GM23338 (cell line): ENCODE measurements at regions not wholly inside any gene's neighbourhood (a gene's known extent, or its start where the extent isn't known, plus 50 kb on each side); places are given as distances from the start of the nearest gene placed in this dataset.

Source experiments
- ATAC-seq: fragments of 200-7000 bp; cut with Tn5 transposase; 3 replicates; pipeline ENCODE4 v1.9.1; 2020
- DNase-seq: peaks from one replicate; pipeline ENCODE4 v3.0.0-alpha.2; 2015; ENCODE audit warnings: low spot score
- H2AFZ ChIP-seq: fragments of 200-600 bp; sonication (generic); 2 replicates; pipeline ENCODE4 v1.8.0; 2016; ENCODE audit warnings: antibody characterized with exemption, mild to moderate bottlenecking, moderate library complexity
- H3F3A ChIP-seq: fragments of 200-600 bp; sonication (generic); replicated peaks from 2 replicates; pipeline ENCODE4 v1.8.0; 2017; ENCODE audit warnings: antibody characterized with exemption, mixed run types, low read depth
- H3K27ac ChIP-seq: fragments of 200-600 bp; sonication (generic); 2 replicates; pipeline ENCODE4 v1.6.1; 2016; ENCODE audit warnings: low read depth
- H3K27me3 ChIP-seq: fragments of 200-600 bp; sonication (generic); 2 replicates; pipeline ENCODE4 v1.8.0; 2016; ENCODE audit warnings: mild to moderate bottlenecking, mixed run types, moderate library complexity; ENCODE audit not compliant: insufficient read depth
- H3K36me3 ChIP-seq: fragments of 200-600 bp; sonication (generic); 2 replicates; pipeline ENCODE4 v1.8.0; 2016; ENCODE audit warnings: mild to moderate bottlenecking; ENCODE audit not compliant: insufficient read depth
- H3K4me1 ChIP-seq: fragments of 200-600 bp; sonication (generic); 2 replicates; pipeline ENCODE4 v1.8.0; 2016; ENCODE audit warnings: mild to moderate bottlenecking, moderate library complexity; ENCODE audit not compliant: insufficient read depth
- H3K4me2 ChIP-seq: fragments of 200-600 bp; sonication (generic); 2 replicates; pipeline ENCODE4 v1.7.1; 2017; ENCODE audit warnings: mixed run types
- H3K4me3 ChIP-seq: fragments of 200-600 bp; sonication (generic); 2 replicates; pipeline ENCODE4 v1.6.1; 2016; ENCODE audit warnings: mixed run types
- H3K79me2 ChIP-seq: fragments of 200-600 bp; sonication (generic); replicated peaks from 2 replicates; pipeline ENCODE4 v1.8.0; 2017; ENCODE audit warnings: mild to moderate bottlenecking; ENCODE audit not compliant: insufficient read depth
- H3K9me2 ChIP-seq: fragments of 200-600 bp; sonication (generic); 2 replicates; pipeline ENCODE4 v1.8.0; 2017; ENCODE audit not compliant: insufficient read depth
- H4K20me1 ChIP-seq: fragments of 200-600 bp; sonication (generic); replicated peaks from 2 replicates; pipeline ENCODE4 v1.8.0; 2017; ENCODE audit warnings: mild to moderate bottlenecking; ENCODE audit not compliant: insufficient read depth
- H3K27ac Mint-ChIP-seq: 2 replicates; pipeline ENCODE4 v1.8.0; 2020; ENCODE audit warnings: inconsistent platforms, mild to moderate bottlenecking, moderate library complexity, mixed read lengths
- H3K27me3 Mint-ChIP-seq: 3 replicates; pipeline ENCODE4 v1.8.0; 2022; ENCODE audit warnings: low read depth, mild to moderate bottlenecking, moderate library complexity, mixed read lengths, inconsistent platforms; ENCODE audit not compliant: insufficient read depth, poor library complexity
- H3K36me3 Mint-ChIP-seq: 3 replicates; pipeline ENCODE4 v1.8.0; 2021; ENCODE audit warnings: low read depth, mild to moderate bottlenecking, inconsistent platforms, moderate library complexity, mixed read lengths
- H3K4me1 Mint-ChIP-seq: 3 replicates; pipeline ENCODE4 v1.8.0; 2020; ENCODE audit warnings: mild to moderate bottlenecking, inconsistent platforms, mixed read lengths
- H3K4me3 Mint-ChIP-seq: 3 replicates; pipeline ENCODE4 v1.8.0; 2021; ENCODE audit warnings: moderate library complexity, mild to moderate bottlenecking, inconsistent platforms, mixed read lengths
- H3K9me3 Mint-ChIP-seq: 3 replicates; pipeline ENCODE4 v1.8.0; 2020; ENCODE audit warnings: moderate library complexity, mild to moderate bottlenecking, inconsistent platforms, mixed read lengths
- CREB1 ChIP-seq: fragments of 250-450 bp; sonication (Bioruptor Pico); IDR thresholded peaks from 2 replicates; pipeline ENCODE4 v1.5.0; 2020; ENCODE audit warnings: low read depth, mild to moderate bottlenecking, moderate library complexity
- CTCF ChIP-seq, 2 experiments: fragments of 200-600 bp in 1 of 2; sonication (generic) in 1 of 2; conservative IDR thresholded peaks; 2 replicates each; pipeline versions ENCODE4 v1.5.1 to v1.6.1; 2016 to 2017; ENCODE audit warnings: antibody characterized with exemption in 2 of 2, low read depth in 2 of 2, mild to moderate bottlenecking in 2 of 2, moderate library complexity in 1 of 2
- ETS1 ChIP-seq: IDR thresholded peaks from 2 replicates; pipeline ENCODE4 v1.6.1; 2016; ENCODE audit warnings: antibody characterized with exemption
- EZH2 ChIP-seq: fragments of 200-600 bp; sonication (generic); IDR thresholded peaks from one replicate; pipeline ENCODE4 v1.8.0; 2017; ENCODE audit warnings: antibody characterized with exemption, mild to moderate bottlenecking, low read depth; ENCODE audit not compliant: unreplicated experiment
- EZH2phosphoT487 ChIP-seq: fragments of 200-600 bp; sonication (generic); IDR thresholded peaks from one replicate; pipeline ENCODE4 v1.8.1; 2018; ENCODE audit warnings: antibody characterized with exemption; ENCODE audit not compliant: unreplicated experiment
- JUNB ChIP-seq: IDR thresholded peaks from one replicate; pipeline ENCODE4 v1.6.1; 2016; ENCODE audit warnings: antibody characterized with exemption; ENCODE audit not compliant: unreplicated experiment
- NANOG ChIP-seq: IDR thresholded peaks from 2 replicates; pipeline ENCODE4 v1.6.1; 2016; ENCODE audit warnings: antibody characterized with exemption, borderline replicate concordance
- POLR2AphosphoS5 ChIP-seq: IDR thresholded peaks from 2 replicates; pipeline ENCODE4 v1.6.1; 2016; ENCODE audit warnings: antibody characterized with exemption, low read depth
- REST ChIP-seq: IDR thresholded peaks from one replicate; pipeline ENCODE4 v1.6.1; 2018; ENCODE audit warnings: antibody characterized with exemption; ENCODE audit not compliant: unreplicated experiment
- STAT1 ChIP-seq: IDR thresholded peaks from one replicate; pipeline ENCODE4 v1.6.1; 2016; ENCODE audit warnings: antibody characterized with exemption; ENCODE audit not compliant: unreplicated experiment
- ZNF114 ChIP-seq: fragments of 250-450 bp; sonication (Bioruptor Pico); IDR thresholded peaks from 2 replicates; pipeline ENCODE4 v1.5.0; 2020; ENCODE audit warnings: mild to moderate bottlenecking, moderate library complexity
- ZNF331 ChIP-seq: fragments of 250-450 bp; sonication (Bioruptor Pico); IDR thresholded peaks from 2 replicates; pipeline ENCODE4 v1.5.0; 2020; ENCODE audit warnings: low read depth, mild to moderate bottlenecking, moderate library complexity
- ZNF462 ChIP-seq: fragments of 250-450 bp; sonication (Bioruptor Pico); IDR thresholded peaks from 2 replicates; pipeline ENCODE4 v1.5.0; 2020; ENCODE audit warnings: mild to moderate bottlenecking, moderate library complexity

GRCh38 chr22:26816726-26817125 lies 159.3 kb downstream of the MIAT start:
- H3K27me3 ChIP-seq = no peaks in the 10 kb centered on the region
- H3K9me3 Mint-ChIP-seq = peaks cover 30% of the 10 kb centered on the region
- H3F3A ChIP-seq = no peaks in the 10 kb centered on the region
- H3K79me2 ChIP-seq = no peaks in the 10 kb centered on the region
- H3K4me1 Mint-ChIP-seq = no peaks in the 10 kb centered on the region
- no peak overlapping the region for H3K4me3 ChIP-seq
- H3K4me3 Mint-ChIP-seq = no peak overlapping the region
- TF ChIP-seq ZNF462 = no peak
- TF ChIP-seq REST = no peak
- no peak for TF ChIP-seq EZH2phosphoT487
- TF ChIP-seq POLR2AphosphoS5 = no peak
- TF ChIP-seq CREB1 = no peak
- no peak for TF ChIP-seq ZNF331 (CRISPR knock-in tag)
- TF ChIP-seq NANOG = no peak
- TF ChIP-seq ZNF114 (CRISPR knock-in tag) = no peak
- TF ChIP-seq STAT1 = no peak
- no peak for TF ChIP-seq CTCF (conservative IDR thresholded peaks at IDR 0.05; ENCODE audit: low read depth in 2 of 2)
- no peak for TF ChIP-seq ETS1
- TF ChIP-seq JUNB = no peak
- no peak for TF ChIP-seq EZH2
- H3K27ac Mint-ChIP-seq = no peak overlapping the region
- H3K4me2 ChIP-seq = no peak overlapping the region
- no peaks in the 10 kb centered on the region for H3K36me3 ChIP-seq
- H3K27me3 Mint-ChIP-seq = peaks cover 6% of the 10 kb centered on the region
- H3K9me2 ChIP-seq = no peaks in the 10 kb centered on the region
- DNase-seq (no peak), ATAC-seq (no peak)
- H2AFZ ChIP-seq = no peak overlapping the region
- H3K4me1 ChIP-seq = no peaks in the 10 kb centered on the region
- no peaks in the 10 kb centered on the region for H4K20me1 ChIP-seq
- H3K27ac ChIP-seq = no peak overlapping the region
- peaks cover 23% of the 10 kb centered on the region for H3K36me3 Mint-ChIP-seq
